Stimulated activated CD4-positive, alpha-beta T cell treated with anti-CD3 and anti-CD28 coated beads, Interleukin-2, amount 100 ng/mL, for 4 hours (primary cell): ENCODE measurements at regions not wholly inside any gene's neighbourhood (a gene's known extent, or its start where the extent isn't known, plus 50 kb on each side); places are given as distances from the start of the nearest gene placed in this dataset.
"Not testable (repeated sequence)": the region's sequence is repeated elsewhere in the genome, so short reads cannot be mapped to it uniquely, and the experiment has no call there.

Source experiments
- DNase-seq: peaks from one replicate; pipeline ENCODE4 v3.0.0-alpha.2; 2020; ENCODE audit warnings: low read depth

DNA sequence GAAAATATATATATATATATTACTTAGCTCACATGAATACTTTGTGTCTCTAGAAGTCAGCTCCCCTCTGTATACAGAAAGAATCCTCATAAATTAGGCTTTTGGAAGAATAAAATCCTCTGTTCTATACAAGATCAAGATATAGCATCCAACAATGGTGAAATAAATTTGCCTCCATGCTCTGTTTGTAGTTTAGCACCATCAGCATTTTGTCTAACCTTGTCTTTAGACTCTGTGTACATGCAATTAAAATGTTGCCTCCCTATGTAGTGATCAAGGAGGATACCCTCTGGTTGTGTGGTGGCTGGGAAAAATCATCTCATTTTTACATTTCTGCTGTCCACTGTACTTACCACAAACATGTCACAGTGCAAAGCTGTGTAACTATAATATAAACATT is 189.7 kb downstream of the C7orf25 start:
- no peak for DNase-seq

DNA sequence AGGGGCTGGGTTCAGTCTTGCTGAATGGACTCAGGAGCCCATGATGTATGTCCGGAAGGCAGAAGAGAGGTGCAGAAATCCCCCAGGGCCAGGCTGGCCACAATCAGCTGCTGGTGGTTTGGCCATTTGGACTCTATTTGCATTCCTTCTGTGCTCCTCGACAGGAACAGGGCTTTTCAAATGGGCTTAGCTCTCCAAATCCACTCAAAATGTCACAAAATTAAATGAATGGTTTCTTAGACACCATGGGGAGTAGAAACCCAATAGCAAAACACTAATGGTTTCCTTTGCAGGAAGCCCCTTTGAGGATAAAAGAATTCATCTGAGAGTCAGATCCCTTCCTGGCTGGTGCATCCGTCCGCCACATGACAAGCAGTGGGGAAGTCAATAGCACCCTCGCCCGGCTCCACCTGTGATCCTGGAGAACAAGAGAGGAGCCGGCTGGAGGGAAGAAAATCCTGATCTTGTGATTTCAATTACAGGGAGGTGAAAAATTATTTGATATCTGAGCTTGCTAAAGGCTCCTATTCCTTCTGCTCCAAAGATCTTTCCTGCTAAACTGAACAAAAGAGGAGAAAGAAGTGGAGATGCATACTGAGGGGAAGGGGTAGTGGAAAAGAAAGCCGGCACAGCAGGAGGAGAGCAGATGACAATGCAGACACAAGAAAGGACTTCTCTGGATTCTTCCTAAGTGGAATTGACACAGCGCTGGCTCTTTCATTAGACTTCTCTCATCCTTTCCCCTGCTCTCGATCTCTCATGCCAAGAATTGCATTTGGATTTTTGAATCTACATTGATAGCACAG is 190.7 kb downstream of the C7orf25 start:
- no peak for DNase-seq

DNA sequence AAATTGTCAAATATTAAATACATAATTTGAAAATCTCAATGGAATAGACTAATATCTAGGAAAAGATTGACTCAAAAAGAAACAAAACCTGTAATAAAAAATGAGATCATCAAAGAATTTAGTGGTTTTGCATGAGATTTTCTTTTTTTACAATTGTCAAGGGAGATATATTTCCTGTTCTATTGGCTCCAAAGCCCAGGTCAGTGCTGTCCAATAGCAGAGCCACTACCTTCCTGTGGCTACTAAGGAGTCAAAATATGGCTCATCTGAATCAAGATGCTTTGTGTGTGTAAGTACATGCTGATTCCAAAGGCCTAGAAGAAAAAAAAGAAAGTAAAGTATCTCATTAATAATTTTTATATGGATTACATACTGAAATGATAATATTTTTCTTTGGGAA is 191.9 kb downstream of the C7orf25 start:
- no peak for DNase-seq

DNA sequence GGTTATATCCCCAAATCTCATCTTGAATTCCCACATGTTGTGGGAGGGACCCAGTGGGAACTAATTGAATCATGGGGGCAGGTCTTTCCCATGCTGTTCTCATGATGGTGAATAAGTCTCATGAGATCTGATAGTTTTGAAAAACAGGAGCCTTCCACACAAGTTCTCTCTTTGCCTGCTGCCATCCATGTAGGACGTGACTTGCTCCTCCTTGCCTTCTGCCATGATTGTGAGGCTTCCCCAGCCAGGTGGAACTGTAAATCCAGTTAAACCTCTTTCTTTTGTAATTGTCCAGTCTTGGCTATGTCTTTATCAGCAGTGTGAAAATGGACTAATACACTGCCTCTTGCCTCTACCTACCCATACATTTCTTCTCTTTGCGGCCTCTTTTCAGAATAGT is 193.4 kb downstream of the C7orf25 start:
- not testable (repeated sequence) for DNase-seq

DNA sequence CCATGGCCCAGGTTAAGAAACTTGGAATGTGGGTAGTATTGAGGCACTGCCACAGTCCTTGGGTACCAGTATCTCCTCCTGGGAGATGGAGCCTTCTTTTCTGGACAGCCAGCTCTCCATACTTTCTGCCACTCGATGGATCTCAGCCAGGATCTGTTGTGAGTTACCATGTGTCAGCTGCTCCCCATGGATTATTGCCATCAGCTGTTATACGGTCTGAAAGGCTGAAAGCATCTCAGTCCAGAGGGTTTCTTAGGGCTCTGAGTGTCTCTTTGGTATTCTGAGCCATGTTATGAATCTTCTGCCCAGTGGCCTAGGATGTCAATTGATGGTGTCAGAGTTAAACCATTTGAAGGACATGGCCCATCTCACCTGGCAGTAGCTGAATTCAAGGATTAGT is 197.5 kb downstream of the C7orf25 start:
- no peak for DNase-seq

DNA sequence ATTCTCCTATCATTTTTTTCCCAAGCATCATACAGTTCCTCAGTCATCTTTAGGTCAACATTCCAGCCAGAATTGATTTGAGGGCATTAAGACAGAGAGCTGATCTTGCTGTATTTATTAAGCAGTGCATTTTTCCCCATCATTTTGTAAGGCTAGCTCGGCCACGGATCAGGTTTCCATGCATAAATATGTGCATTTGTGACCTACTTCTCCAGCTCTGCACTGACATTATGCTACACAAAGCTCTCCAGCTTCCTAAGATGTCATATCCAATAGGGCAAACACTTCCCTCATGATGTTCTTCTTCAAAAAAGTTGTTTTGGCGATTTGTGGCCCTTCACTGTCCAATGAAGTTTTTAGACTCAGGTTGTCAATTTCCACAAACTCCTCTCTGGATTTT is 202.6 kb downstream of the C7orf25 start:
- DNase-seq = no peak

DNA sequence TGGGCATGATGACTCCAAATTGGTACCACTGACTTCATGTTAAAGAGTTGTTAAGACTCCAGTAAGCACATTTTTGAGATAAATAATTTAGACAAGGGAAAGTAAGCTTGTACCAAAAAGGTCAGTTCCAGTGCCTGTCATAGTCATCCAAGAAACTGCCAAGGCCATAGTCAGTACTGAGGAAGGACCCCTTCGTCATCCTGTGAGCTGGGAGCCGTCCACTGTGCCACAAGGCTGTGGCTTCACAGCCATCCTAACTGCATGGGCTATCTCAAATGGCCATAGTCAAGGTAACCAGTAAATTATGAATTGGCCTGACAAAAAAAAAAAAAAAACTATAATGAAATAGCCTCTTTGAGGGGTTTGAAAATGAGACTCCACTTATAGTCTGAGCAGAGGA is 207.2 kb downstream of the C7orf25 start:
- DNase-seq = no peak

DNA sequence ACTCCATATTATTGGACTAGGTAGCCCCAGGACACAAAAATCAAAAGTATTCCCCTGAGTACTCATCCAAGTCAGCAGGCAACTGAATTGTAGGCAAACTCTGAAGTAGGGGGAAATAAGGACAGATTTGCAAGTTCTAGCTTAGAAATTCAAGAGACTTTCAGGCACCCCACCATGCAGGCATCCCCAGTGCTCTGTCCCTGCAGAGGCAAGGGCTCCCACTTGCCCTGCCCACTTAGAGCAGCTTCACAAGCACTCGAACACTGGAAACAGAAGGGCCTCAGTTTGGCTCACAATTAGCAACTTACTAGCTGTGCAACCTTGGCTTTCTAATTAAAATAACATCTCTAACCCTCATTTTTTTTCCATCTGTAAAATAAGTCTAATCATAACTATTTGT is 209.2 kb downstream of the C7orf25 start:
- no peak for DNase-seq

DNA sequence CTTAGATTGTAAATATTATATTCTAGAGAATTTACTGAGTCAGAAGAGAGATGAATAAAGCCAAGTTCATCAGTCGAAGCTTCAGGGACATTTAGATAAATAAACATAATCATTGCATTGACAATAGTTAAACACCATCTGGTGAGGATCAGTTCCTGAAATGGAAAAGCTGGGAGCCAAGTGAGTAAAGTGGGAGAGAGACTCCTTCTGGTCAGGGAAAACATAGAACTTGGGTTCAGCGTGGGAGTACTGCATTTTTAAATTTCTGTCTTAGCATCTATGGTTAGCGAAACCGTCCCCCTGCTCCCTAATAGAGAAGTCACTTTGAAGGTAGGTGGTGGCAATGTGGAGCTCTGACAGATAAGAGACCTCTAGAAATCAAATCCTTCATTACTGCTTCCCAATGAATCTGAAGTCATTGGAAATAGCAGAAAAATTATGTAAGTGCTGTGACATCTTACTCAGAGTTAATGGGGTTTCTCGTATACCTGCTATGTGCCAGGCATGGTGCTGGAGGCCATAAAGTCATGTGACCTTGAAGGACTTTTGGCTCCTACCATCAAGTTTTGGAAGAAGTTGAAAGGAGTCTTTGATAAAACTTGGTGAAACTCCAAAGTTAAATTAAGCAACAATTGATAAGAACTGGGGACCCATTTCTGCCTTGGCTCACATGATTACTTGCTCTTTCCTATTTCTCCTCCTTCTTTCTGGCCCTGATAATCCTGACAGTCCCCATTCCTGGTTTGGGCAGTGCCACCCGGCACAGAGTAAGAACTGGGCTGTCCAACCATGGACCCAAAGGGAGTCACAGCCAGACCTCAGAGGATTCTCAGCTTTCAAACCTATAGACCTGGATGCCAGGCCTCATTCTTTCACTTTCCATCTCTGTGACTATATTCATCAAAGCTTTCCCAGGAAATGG is 211.2 kb downstream of the C7orf25 start:
- no peak for DNase-seq

DNA sequence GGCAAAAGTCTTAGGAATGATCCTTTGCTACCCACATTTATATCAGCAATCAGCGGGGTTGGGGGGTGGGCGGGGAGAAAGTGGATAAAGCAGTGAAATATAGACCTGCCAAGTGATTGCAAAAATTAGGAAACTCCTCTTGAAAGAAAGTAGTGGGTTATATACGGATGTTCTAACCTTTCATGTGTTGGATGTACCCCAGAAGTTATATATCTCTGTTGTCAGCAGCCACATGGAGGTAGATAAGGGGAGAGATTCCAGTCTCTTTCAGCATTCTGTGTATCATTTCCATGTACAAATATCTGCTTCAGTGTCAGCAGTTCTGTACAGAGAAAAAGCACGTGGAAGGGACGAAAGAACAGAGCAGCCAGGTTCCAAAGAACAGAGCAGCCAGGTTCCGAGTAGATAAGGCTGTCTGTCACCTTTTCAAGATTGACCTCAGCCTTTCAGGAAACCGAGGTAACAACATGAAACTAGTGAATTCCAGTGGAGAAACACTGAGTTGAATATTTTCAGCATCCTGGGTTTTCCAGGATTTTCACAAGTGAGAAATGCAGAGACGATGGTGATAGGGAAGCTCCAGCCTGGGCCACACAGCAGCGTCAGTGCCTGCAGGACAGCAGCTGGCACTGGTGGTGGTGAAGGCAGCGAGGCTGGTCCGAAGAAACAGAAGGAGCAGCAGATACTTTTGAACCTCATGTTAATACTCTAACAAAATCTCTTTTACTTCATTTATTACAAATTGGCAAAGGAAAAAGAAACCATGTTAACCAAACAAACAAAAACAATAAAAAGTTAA is 212.3 kb downstream of the C7orf25 start:
- DNase-seq = no peak

DNA sequence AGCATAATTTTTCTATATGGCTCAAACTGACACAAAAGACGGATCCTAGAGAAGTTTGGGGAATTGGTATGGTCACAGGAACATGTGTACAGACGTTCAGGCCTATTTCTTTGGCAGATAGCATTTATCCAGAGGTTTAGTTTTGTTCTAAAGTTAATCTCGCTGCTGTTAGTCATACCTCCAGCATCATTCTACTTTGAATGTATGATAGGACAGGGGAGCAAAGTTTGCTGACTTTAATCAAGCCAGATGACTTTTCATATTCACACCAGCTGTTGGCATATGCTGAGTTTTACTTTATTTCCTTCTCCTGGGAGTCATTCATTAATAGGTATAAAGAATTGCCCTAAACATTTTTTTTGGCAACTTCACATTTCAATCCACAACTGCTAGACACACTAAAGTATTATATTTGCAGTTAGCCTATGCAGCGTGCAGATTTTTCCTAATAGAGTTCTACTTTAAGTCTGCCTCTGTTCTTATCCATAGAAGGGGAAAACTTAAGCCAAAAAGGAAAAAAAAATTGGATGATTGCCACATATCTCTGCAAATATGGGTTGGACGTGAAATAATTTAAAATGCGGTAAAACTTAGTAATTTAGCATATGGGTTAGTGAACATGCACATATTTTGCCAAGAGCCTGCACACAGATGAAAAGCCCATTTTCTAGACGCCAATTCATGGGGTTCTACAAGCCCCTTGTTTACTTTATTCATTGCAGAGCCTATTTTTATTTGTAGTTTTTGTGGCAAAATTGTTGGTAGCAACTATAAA is 213.1 kb downstream of the C7orf25 start:
- no peak for DNase-seq

DNA sequence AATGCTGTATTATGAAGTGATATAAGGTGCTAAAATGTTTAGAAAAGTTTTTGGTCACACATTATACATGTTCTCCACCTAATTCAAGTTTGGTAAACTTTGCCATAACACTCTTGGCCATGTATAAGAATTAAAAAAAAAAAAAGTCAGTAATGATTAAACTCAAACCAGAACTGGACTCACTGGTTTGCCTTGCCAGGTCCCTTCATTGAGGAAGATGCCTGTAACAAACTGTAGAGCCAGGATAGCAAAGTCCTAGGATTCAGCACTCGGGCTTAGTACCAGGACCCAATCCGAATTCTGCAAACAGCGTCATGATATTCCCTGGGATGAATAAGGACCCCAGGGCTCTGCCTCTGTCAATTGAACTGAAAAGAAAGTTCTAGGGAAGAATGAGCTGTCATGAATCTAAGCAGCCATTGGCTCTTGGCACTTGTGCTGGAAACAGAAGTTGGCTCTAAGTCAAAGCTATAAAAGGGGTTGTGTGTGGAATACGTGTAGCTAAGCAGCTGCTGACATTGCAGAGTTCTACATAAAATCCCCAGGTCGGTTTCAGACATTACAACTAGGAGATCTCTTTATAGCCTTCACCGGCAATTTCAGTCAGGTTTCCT is 216.9 kb downstream of the C7orf25 start:
- no peak for DNase-seq

DNA sequence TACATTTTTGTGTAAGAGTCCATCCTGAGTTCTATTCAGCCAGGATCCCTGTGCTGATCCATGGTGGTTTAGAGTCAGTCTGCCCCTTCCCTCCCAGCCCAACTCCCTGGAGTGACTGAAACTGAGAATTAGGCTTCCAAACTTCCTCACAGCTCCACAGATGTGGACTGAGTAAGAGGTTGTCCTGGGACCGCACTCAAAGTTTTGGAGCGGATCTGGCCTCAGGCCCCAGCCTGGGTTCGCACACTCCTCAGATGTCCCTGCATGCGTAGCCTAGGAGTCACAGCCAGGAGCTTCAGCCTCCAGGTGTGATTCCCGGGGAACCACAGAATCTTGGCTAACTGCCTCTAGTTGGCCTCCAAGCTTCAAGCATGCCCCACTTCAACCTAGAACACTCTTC is 218.1 kb downstream of the C7orf25 start:
- no peak for DNase-seq

DNA sequence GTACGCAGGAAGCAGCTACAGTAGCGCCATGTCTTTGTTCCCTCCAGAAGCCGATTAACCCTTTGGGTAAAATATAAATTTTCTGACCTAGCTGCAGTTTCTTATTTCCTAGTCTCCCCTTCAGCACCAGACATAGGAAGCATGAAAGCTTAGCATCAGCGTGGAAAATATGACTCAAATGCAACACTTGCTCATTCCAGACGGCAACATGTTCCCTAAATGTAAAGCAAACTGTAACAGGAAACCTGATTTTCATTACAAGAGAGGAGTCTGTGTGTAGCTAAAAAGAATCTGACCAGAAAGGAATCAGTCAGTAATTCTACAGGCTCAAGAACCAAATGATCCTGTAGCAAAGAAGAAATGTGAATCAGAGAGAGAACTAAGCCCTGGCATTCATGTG is 219.2 kb downstream of the C7orf25 start:
- no peak for DNase-seq

DNA sequence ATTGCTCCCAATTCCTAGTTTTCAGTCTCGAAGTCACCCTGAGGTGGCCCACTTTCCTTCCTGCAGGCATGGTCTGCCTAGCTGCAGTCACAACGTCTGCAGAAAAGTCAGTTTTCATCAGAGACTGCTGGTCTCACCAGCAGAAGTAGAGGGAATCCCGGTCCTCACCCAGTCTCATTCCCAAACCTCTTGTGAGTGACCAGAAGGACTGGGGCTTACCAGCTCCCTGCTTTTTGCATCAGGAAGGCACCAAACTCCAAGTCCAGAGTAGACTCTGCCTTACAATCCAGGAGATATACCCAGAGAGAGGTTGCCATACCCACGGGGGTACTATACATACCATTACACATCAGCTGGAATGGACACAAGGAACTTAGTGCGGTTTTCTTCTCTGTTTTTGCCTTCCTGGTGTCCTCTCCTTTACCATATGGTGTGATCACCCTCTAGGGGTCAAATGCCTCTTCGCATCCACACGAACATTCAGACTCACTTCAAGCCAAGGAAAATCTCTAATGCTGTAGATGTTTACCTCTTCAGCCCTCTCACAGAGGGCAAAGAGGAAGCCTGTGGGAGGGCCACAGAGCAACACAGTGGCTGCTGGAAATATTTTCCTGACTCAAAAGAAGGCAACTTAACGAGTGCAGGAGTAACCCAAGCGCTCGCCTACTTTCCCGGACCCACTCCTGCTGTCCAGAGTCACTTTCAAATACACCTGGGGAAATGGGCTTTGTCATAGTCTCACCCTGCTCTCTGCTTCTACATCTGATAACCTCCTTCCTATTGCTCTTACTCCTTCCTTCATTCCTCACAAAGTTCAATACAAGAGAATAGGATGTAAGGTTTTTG is 220.9 kb downstream of the C7orf25 start:
- no peak for DNase-seq

DNA sequence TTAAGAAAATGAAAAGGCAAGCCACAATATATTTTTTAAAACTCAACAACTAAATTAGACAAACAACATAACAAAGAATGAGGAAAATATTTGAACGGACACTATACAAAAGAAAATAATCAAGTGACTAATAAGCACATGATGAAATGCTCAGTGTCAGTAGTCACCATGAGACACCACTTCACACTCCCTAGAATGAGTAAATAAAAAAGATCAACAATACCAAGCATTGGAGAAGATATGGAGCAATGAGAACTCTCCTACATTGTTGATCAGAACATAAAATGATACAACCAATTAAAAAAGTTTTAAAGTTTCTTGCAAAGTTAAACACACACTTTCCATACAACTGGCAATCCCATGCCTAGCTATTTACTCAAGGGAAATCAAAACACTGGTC is 222.2 kb downstream of the C7orf25 start:
- no peak for DNase-seq

DNA sequence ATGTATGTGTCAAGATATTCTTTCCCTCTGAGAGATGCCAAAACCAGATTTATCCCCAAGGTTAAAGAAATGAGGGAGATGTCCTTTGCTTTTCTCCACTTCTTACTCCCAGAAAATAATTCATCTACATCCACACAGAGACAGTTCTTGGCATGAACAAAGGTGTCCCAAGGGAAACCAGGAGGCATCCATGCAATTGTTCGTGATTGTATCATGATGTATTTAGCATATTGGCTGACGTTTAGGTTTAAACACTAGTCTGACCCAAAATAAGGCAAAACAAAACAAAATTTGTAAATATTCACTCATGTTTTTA is 223.9 kb downstream of the C7orf25 start:
- no peak for DNase-seq

DNA sequence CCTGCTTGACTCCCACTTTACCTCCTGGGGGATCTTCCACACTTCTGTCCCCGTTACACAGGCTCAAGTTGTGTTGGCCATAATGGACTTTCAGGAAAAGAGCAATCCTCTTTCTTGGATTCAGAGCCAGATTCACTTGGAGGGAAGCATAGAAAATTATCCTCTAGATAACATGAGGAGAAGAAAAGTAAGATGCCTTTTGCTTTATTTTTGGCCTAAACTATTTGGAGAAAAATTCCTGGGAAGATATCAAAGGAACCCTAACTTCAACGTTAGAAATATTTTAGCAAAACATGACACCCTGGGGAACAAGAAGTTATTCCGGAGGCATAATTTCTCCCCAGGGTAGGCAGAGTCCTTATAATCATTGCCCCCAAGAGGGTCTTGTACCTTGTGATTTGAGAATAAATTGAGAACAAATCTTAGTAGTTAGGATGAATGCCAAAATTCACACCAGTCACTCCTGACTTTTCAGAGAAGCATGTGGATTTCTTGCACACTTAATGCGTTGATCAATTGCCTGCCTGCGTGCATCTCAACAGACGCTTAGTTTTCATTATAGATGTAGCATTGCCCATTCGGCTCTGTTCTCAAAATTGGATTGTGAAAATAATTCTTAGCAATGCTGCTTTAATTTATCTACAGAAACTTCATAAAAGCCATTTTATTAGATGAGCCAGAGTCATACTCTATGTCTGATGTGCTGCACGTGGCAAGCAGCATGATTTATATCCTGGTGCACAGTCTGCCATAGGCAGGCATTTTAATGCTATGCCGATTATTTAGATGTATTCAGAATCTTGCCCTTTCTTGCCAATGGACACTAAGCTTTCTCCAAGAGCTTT is 224.4 kb downstream of the C7orf25 start:
- DNase-seq = no peak

DNA sequence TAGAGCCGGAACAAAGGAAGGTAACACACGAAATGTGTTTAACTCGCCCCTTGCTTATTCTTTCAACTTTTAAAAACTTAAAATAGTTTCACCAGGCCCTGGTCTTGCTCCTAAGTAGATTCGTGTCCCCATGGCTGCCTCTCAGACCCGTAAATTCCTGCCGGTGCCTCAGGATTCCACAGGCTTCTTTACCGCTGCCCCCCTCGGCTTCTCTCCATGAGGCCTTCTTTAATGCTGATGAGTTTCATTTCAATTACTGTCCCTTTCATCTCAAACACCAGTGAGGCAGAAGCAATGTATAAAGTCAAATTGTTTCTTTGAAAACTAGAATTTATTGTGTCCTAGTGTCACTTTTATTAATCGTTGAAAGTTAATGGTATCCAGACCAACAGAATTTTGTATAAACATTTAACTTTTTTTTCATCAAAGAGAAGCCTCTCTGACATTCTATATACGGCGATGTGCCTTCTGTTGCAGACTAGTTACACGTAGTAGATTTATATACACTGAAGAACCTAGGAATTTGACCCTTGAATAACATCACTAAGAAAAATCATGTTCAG is 225.2 kb downstream of the C7orf25 start:
- no peak for DNase-seq
